ENCODE measurements at regions not wholly inside any gene's neighbourhood (a gene's known extent, or its start where the extent isn't known, plus 50 kb on each side); places are given as distances from the start of the nearest gene placed in this dataset.
A peak's percentile ranks its signal among the peaks of the same experiment; 100 is the strongest.

DNA sequence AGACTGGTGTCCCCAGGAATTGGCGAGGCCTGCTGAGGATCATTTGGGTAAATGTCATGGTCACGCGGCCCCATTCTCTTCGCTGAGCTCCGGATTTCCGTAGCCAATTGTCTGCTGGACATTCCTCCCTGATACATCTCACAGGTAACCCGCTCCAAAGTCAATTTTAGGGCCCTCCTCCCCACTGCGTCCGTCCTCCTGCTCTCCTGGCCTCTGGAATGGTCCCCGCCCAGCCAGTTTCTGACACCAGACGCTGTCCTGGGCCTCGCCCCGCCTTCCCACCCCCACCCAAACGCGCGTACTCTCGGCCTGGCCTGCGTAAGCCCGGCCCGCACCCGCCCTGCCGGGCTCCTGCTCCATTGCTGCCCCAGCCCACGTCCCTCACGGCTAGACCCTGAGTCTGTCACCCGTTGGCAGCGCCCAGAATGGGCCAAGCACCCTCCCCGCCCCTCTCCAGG is 202.0 kb downstream of the AUH start:
- Mint-ChIP-seq H3K27me3 (ENCODE audit: low read depth, poor library complexity) (peaks cover 3% of the 10 kb centered on the region), H3K4me1 (peaks cover 25% of the 10 kb centered on the region), H3K27ac (no peak overlapping the region), H3K4me3 (no peak overlapping the region), H3K36me3 (ENCODE audit: low read depth) (no peaks in the 10 kb centered on the region), H3K9me3 (peaks cover 4% of the 10 kb centered on the region)
- TF ChIP-seq, protein P1, sequence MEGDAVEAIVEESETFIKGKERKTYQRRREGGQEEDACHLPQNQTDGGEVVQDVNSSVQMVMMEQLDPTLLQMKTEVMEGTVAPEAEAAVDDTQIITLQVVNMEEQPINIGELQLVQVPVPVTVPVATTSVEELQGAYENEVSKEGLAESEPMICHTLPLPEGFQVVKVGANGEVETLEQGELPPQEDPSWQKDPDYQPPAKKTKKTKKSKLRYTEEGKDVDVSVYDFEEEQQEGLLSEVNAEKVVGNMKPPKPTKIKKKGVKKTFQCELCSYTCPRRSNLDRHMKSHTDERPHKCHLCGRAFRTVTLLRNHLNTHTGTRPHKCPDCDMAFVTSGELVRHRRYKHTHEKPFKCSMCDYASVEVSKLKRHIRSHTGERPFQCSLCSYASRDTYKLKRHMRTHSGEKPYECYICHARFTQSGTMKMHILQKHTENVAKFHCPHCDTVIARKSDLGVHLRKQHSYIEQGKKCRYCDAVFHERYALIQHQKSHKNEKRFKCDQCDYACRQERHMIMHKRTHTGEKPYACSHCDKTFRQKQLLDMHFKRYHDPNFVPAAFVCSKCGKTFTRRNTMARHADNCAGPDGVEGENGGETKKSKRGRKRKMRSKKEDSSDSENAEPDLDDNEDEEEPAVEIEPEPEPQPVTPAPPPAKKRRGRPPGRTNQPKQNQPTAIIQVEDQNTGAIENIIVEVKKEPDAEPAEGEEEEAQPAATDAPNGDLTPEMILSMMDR (IDR thresholded peaks at IDR 0.05), result no peak
- no peak for DNase-seq

DNA sequence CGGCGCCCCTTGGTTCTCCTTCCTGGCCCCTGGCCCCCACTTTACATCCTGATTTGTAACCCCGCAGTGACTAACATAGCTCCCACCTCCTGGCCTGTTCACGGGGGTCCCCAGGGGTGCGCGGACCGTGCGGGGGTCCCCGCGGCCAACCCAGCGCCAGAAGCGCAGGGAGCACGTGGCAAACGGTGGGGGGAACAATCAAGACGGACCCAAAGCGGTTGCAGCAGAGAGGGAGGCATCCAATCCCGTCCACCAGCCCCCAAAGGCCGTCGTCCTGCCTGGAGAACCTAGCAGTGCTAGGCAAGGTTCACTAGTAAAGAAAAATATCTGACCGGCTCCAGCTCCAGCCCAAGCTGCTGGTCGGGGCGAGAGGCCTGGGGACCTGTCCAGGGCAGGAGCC is 201.5 kb downstream of the AUH start:
- Mint-ChIP-seq H3K27me3 (ENCODE audit: low read depth, poor library complexity) (peaks cover 3% of the 10 kb centered on the region), H3K4me3 (no peak overlapping the region), H3K9me3 (peaks cover 4% of the 10 kb centered on the region), H3K4me1 (peaks cover 28% of the 10 kb centered on the region), H3K27ac (no peak overlapping the region), H3K36me3 (ENCODE audit: low read depth) (no peaks in the 10 kb centered on the region)
- no peak for DNase-seq
- TF ChIP-seq, protein P1 (IDR thresholded peaks at IDR 0.05), result no peak

DNA sequence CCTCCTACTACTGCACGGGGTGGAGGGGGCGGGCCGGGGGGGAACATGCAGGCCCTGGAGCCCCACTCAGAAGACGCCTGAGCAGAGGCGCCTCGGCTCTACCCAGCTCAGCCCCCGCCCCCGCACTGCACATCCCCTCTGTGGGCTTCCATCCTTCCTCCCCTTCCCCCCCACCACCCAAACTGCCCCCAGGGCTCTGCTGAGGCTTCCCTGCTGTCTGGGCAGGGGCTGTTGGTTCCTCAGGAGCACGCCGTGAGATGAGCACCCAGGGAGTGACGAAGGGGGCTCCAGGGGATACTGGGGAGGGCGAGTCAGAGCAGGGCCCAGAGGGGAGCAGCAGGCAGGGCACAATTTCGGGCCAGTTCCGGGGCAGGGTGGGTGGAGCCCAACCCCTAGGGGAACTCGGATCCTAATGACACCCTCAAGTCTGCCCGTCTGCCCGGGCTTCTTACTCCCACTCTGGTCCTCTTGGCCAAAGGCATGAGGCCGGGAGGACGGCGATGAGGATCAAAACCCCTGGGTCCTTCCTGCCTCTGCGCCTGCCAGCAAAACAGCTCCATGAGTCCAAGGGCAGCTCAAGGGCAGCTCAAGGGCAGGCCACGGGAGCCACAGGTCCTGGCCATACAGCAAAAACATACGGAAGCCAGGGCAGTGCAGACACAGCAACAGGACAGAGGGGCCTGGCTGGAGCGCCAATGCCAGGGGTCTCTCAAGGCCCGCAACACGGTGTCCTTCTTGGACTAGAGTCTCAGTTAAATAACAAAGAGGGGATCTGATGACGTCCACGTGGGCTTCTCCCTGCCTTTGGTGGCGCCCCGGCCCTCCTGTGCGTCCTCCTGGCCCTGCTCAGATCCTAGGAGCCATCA is 200.9 kb downstream of the AUH start:
- H3K27me3 Mint-ChIP-seq (ENCODE audit: low read depth, poor library complexity), result peaks cover 3% of the 10 kb centered on the region
- no peak overlapping the region for H3K4me3 Mint-ChIP-seq
- H3K9me3 Mint-ChIP-seq, result peaks cover 4% of the 10 kb centered on the region
- TF ChIP-seq, protein P1 (IDR thresholded peaks at IDR 0.05), result no peak
- H3K4me1 Mint-ChIP-seq, result peaks cover 30% of the 10 kb centered on the region
- H3K27ac Mint-ChIP-seq, result no peak overlapping the region
- no peak for DNase-seq
- H3K36me3 Mint-ChIP-seq (ENCODE audit: low read depth), result no peaks in the 10 kb centered on the region

DNA sequence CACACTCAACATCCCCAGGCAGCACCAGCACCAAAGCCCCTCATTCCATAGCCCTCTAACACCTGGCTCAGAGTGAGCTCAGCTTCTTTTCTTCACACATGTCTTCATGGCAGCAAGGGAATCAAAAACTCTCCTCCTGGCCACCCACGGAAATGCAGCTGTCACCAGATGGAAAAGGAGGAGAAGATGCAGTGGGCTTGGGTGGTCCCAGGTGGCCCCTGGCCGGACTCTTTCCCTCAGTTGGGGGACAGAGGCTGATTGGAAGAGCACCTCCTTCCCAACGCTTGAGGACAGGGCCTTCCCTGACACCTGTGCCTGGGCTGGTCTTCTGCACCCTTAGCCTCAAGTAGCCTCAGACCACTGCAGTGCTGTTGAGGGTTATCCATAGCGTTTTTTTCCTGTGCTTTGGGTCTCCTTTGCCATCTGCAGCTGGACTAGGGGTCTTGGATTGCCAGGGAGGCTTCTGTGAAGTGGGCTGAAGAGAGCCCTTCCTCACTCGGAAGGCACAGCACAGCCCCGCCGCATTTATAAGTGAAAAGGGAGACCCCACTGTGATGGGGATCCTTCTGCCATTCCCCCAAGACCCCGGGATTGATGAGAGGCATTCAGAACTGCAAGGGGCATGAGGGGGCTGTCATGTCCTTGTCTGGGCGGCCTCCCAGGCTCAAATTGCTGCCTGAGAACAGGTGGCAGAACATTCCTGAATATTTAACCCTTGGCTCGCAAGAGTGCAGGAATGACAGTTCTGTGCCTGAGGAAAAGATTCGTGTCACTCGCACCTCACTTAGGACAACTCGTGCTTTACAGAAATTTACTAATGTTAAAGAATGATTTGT is 200.0 kb downstream of the AUH start:
- H3K36me3 Mint-ChIP-seq (ENCODE audit: low read depth), result no peaks in the 10 kb centered on the region
- H3K4me3 Mint-ChIP-seq, result no peak overlapping the region
- H3K27me3 Mint-ChIP-seq (ENCODE audit: low read depth, poor library complexity), result peaks cover 6% of the 10 kb centered on the region
- no peak for DNase-seq
- H3K9me3 Mint-ChIP-seq, result no peaks in the 10 kb centered on the region
- no peak overlapping the region for H3K27ac Mint-ChIP-seq
- TF ChIP-seq, protein P1 (IDR thresholded peaks at IDR 0.05), result no peak
- H3K4me1 Mint-ChIP-seq, result peaks cover 30% of the 10 kb centered on the region

DNA sequence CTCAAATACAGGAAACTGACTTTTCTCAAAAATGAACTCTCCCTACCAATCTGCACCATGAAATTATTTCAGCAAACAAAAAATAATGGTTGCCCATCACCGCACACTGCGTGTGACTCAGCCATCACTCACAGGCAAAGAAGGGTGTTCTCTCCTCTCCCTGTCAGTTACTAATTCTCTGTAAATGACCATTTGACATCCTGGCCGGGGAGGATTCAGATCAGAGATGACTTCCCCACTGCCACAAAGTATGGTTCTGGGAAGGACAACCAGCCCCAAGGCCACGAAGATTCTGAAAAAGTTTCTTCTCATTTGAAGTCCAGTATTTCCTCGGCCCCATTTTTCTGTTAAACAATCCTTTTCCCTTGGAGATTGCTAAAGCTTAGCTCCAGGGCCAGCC is 199.4 kb downstream of the AUH start:
- Mint-ChIP-seq H3K4me3 (peak overlapping the region; percentile 16), H3K9me3 (no peaks in the 10 kb centered on the region), H3K27ac (peak overlapping the region; percentile 75), H3K36me3 (ENCODE audit: low read depth) (no peaks in the 10 kb centered on the region), H3K4me1 (peaks cover 30% of the 10 kb centered on the region), H3K27me3 (ENCODE audit: low read depth, poor library complexity) (peaks cover 6% of the 10 kb centered on the region)
- no peak for DNase-seq
- TF ChIP-seq, protein P1 (IDR thresholded peaks at IDR 0.05), result no peak

Data from nephron progenitor cell (in vitro differentiated cells).